KG1 (cell line): ENCODE measurements at regions not wholly inside any gene's neighbourhood (a gene's known extent, or its start where the extent isn't known, plus 50 kb on each side); places are given as distances from the start of the nearest gene placed in this dataset.

Experiments
- DNase-seq: peaks from one replicate; lab custom pipeline; 2025; lab: John Stamatoyannopoulos, UW

GRCh38 chr2:217118559-217119284, 258.9 kb upstream of the TNP1 start:
- DNase-seq, result no peak

GRCh38 chr2:217117523-217117922, 257.7 kb upstream of the TNP1 start:
- DNase-seq, result no peak

GRCh38 chr2:217116610-217117009, 256.7 kb upstream of the TNP1 start:
- no peak for DNase-seq

GRCh38 chr2:217114117-217114516, 254.3 kb upstream of the TNP1 start:
- DNase-seq, result no peak

- DNase-seq, result no peak
Measured at GRCh38 chr2:217113491-217113890, 253.6 kb upstream of the TNP1 start.

GRCh38 chr2:217110550-217110949, 250.7 kb upstream of the TNP1 start:
- DNase-seq, result no peak

- no peak for DNase-seq
Measured at GRCh38 chr2:217108575-217109027, 248.7 kb upstream of the TNP1 start.

- DNase-seq, result no peak
Measured at GRCh38 chr2:217108086-217108485, 248.2 kb upstream of the TNP1 start.

- DNase-seq, result no peak
Measured at GRCh38 chr2:217107480-217107879, 247.6 kb upstream of the TNP1 start.

GRCh38 chr2:217106650-217107014, 246.8 kb upstream of the TNP1 start:
- DNase-seq, result no peak

GRCh38 chr2:217105733-217106649, 246.1 kb upstream of the TNP1 start:
- DNase-seq, result no peak

GRCh38 chr2:217103752-217104545, 244.1 kb upstream of the TNP1 start:
- DNase-seq, result no peak

- DNase-seq, result no peak
Measured at GRCh38 chr2:217102956-217103355, 243.1 kb upstream of the TNP1 start.

- no peak for DNase-seq
Measured at GRCh38 chr2:217101972-217102371, 242.1 kb upstream of the TNP1 start.

- no peak for DNase-seq
Measured at GRCh38 chr2:217099561-217099960, 239.7 kb upstream of the TNP1 start.

GRCh38 chr2:217098435-217098834, 238.6 kb upstream of the TNP1 start:
- no peak for DNase-seq

GRCh38 chr2:217097346-217097745, 237.5 kb upstream of the TNP1 start:
- no peak for DNase-seq

- no peak for DNase-seq
Measured at GRCh38 chr2:217096474-217097225, 236.8 kb upstream of the TNP1 start.

GRCh38 chr2:217095511-217096205, 235.8 kb upstream of the TNP1 start:
- DNase-seq, result no peak

GRCh38 chr2:217092710-217093379, 233.0 kb upstream of the TNP1 start:
- no peak for DNase-seq
